ENCODE measurements at regions not wholly inside any gene's neighbourhood (a gene's known extent, or its start where the extent isn't known, plus 50 kb on each side); places are given as distances from the start of the nearest gene placed in this dataset.

GRCh38 chr4:19005211-19005610 lies 983.7 kb upstream of the LCORL start:
- ChIA-PET POLR2A (no interaction called here), CTCF (interaction anchor here (1.1 kb wide), 1 partner anchor 14 kb away, joined by 3 read pairs; no protein-coding TSS in a partner anchor)
- TF ChIP-seq CTCF (IDR thresholded peaks at IDR 0.05; ENCODE audit: control extremely low read depth, extremely low read depth, low read depth, missing control alignments), result no peak
- no peak for DNase-seq (ENCODE audit: extremely low spot score)

- no peak for TF ChIP-seq CTCF (IDR thresholded peaks at IDR 0.05; ENCODE audit: control extremely low read depth, extremely low read depth, low read depth, missing control alignments)
- no peak for DNase-seq (ENCODE audit: extremely low spot score)
- POLR2A ChIA-PET, result no interaction called here
- CTCF ChIA-PET, result no interaction called here
Observed at GRCh38 chr4:19002170-19002569, 980.6 kb upstream of the LCORL start.

GRCh38 chr4:18999595-18999994 lies 978.0 kb upstream of the LCORL start:
- POLR2A ChIA-PET, result no interaction called here
- DNase-seq (ENCODE audit: extremely low spot score), result no peak
- TF ChIP-seq CTCF (IDR thresholded peaks at IDR 0.05; ENCODE audit: control extremely low read depth, extremely low read depth, low read depth, missing control alignments), result no peak
- CTCF ChIA-PET, result interaction anchor here (0.9 kb wide), 1 partner anchor 10 kb away, joined by 3 read pairs; no protein-coding TSS in a partner anchor

- ChIA-PET CTCF (interaction anchor here (1.2 kb wide), 1 partner anchor 9 kb away, joined by 3 read pairs; no protein-coding TSS in a partner anchor), POLR2A (interaction anchor here (0.6 kb wide), 1 partner anchor 742 kb away, joined by 3 read pairs; no protein-coding TSS in a partner anchor)
- no peak for DNase-seq (ENCODE audit: extremely low spot score)
- TF ChIP-seq CTCF (IDR thresholded peaks at IDR 0.05; ENCODE audit: control extremely low read depth, extremely low read depth, low read depth, missing control alignments), result no peak
Observed at GRCh38 chr4:18981234-18981615, 959.7 kb upstream of the LCORL start.

- ChIA-PET POLR2A (interaction anchor here (0.6 kb wide), 1 partner anchor 741 kb away, joined by 3 read pairs; no protein-coding TSS in a partner anchor), CTCF (interaction anchor here (1.2 kb wide), 1 partner anchor 9 kb away, joined by 3 read pairs; no protein-coding TSS in a partner anchor)
- no peak for TF ChIP-seq CTCF (IDR thresholded peaks at IDR 0.05; ENCODE audit: control extremely low read depth, extremely low read depth, low read depth, missing control alignments)
- no peak for DNase-seq (ENCODE audit: extremely low spot score)
Observed at GRCh38 chr4:18980516-18981233, 959.1 kb upstream of the LCORL start.

- TF ChIP-seq CTCF (IDR thresholded peaks at IDR 0.05; ENCODE audit: control extremely low read depth, extremely low read depth, low read depth, missing control alignments), result no peak
- DNase-seq (ENCODE audit: extremely low spot score), result no peak
- CTCF ChIA-PET, result interaction anchor here (1.3 to 3.6 kb wide), 2 partner anchors 12 to 32 kb away, joined by 3 to 12 read pairs; no protein-coding TSS in a partner anchor
- POLR2A ChIA-PET, result no interaction called here
Observed at GRCh38 chr4:18976884-18977283, 955.3 kb upstream of the LCORL start.

Measured in GM10248 (cell line).